HG02588 (cell line): ENCODE measurements at regions not wholly inside any gene's neighbourhood (a gene's known extent, or its start where the extent isn't known, plus 50 kb on each side); places are given as distances from the start of the nearest gene placed in this dataset.
A peak's percentile ranks its signal among the peaks of the same experiment; 100 is the strongest.

Experiments
- ATAC-seq: cut with Tn5 transposase; IDR thresholded peaks from one replicate; pipeline ENCODE4 v1.9.1; 2021; ENCODE audit warnings: mild to moderate bottlenecking, moderate library complexity; ENCODE audit not compliant: unreplicated experiment

DNA sequence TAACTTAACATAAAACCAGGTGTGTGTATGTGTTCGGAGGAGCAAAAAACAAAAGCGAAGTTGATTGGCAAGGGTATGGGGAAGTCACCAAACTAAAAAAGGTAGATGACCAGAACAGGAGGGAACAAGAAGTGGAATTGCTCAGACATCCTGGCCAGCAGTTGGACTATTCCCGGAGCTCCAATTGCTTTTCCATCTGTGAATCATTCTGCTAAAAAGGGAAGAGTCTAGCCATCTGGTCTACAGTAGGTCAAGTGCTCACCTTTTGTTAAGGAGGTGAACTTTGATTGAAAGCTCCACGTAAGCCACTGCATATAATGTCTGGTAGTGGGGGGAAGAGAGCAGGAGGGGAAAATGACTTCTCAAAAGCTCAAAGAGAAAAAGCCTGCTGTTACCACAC is 50.0 kb upstream of the BET1 start:
- no peak for ATAC-seq

DNA sequence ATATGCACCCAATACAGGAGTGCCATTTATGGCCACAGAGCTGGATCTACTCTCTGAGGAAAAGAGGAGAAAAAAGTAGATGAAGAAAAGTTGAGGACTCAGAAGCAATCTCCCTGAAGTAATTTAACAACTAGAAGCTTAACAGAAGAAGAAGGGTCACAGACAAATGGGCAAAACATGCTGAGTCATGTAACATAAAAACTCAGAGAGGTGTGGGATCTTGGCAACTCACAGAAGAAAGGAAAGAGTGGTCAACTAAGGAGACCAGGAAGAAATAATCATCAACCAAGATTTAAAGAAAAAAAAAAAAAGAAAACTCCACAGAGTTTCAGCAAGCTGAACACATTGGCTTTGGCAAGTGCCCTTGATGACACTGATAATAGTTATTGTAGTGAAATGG is 51.8 kb upstream of the BET1 start:
- no peak for ATAC-seq

DNA sequence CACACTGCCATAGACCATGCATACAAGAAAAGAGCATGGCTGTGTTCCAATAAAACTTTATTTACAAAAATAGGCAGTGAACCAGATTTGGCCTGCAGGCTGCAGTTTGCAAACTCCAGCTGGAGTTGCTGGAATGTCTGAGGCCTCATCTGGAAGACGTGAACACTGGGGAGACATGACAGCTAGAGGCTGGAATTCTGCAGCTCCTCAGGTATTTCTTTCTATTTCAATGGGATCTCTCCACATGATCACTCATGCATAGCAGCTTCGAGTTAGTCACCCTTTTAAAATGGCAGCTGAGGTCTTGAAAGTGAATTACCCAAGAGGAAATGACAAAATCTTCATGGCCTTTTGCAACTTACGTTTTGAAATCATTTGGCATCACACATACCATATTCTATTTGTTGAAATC is 52.6 kb upstream of the BET1 start:
- no peak for ATAC-seq

DNA sequence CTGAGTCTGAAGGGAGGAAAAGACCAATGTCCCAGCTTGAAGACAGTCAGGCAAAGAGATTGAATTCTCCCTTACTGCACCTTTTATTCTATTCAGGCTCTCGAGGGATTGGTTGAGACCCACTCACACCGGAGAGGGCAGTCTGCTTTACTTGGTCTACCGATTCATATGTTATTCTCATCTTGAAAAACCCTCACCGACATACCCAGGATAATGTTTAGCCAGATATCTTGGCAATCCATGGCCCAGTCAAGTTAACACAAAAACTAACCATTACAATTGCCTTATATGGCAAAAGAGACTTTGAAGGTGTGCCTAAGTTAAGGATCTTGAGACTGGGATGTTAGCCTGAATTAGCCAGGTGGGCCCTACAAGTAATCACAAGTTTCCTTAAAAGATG is 53.8 kb upstream of the BET1 start:
- ATAC-seq: no peak

DNA sequence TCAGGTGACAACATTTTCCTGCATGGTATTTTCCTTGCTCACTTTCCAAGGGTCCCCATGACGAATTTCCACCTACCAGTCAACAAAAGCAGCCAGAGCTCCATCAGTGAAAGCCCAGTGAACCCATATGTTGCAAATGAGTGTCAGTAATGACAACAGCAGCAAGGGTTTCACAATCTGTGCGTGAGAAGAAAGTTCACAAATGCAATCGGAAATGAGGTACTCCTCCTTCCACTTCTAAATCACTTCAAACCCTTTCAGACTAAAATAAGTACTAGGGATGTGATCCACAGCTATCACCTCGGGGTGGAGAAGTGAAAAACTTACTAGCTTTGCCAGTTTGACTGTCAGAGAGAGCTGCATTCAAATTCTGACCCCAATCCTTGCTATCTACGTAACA is 55.6 kb upstream of the BET1 start:
- no peak for ATAC-seq

DNA sequence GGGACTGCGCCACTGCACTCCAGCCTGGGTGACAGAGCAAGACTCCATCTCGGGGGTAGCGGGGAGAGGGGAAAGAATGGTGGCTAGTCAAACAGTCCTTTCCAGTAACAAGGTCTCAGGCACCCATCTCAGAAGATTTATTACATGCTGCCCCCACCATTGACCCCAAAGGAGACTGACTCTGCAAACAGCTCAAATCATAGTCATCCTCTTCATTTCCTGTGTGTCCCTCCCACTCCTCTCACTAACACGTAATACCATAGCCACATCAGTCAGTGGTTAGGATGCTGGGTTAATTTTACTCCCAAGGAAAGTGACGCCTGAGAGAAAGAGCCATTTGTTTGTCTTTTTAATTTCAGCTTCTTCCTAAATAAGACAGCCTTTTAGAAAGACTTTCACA is 56.6 kb upstream of the BET1 start:
- no peak for ATAC-seq

DNA sequence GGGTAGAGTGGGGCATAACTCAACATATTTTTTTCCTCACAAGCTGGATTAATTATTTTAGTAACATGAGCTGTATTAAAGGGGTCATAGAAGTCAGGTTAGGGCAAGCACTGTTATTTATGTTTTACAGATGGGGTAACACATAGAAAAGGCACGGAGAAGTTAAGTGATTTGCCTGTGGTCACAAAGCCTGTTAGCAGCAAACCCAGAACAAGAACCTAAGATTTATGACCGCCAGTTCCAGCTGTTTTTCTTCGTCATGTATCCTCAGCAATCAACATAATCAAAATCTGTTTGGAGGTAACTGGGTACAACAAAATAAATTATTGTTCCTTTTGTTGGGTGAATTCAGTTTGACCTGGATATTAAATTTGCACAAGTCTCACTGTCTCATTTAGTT is 57.2 kb upstream of the BET1 start:
- ATAC-seq: no peak

DNA sequence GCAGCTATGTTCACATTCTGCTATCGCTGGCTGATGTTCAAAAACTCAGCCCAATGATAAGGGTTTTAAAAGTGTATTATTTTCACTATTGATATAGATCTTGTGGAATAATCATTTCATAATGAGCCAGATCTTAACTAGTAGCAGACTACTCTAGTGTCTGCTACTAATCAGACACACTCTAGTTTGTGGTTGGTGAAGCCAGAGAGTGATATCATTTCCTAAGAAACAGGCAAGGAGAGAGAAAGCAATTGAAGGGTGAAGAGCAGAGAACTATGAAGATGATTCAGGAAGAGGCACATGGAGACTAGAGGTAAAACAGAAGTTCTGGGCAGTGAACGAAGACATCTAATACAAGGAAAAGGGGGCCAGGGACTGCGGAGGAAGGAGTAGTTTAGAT is 58.2 kb upstream of the BET1 start:
- no peak for ATAC-seq

DNA sequence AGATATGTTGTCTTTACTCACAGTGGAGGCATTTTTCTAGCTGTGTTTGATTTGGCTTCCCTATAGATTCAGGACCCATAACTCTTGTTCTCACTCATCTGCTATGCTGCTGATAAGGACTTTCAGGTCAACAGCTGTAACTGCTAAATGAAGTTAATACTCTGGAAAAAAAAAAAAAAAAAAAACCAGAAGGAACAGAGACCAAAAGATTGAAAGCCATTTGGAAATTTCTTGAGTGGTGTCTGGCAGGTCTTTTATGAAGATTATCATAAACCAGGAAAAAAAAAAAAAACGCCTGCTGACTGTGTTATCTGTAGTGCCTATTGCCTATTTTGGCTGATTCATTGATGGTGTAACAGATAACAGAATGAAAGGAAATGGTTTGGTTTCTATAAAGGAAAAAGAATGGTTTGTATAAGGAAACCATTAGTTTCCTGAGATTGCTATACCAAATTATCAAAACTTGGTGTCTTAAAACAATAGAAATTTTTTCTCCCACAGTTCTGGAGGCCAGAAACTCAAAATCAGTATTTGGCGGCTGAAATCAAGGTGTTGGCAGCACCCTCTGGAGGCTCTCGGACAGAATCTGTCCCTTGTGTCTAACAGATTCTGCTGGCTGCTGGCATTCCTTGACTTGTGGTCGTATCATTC is 60.5 kb upstream of the BET1 start:
- no peak for ATAC-seq

DNA sequence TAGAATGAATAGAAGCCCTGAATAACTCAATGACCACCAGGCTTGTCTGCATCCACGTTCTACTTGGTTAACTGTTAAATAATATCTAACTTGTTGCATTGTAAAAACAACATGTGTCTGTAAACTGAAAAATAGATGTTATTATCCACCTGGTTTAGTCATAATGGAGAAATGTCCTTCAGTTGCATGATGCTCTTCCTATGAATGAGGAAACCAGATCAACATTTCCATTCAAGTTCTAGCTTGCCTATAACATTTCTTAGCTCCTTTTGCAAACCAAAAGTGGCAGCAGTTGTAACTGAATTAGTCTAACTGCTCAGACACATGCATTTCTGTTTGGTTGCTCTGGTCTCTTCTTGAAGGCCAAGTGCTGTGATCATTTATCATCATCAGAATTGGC is 62.9 kb upstream of the BET1 start:
- no peak for ATAC-seq

DNA sequence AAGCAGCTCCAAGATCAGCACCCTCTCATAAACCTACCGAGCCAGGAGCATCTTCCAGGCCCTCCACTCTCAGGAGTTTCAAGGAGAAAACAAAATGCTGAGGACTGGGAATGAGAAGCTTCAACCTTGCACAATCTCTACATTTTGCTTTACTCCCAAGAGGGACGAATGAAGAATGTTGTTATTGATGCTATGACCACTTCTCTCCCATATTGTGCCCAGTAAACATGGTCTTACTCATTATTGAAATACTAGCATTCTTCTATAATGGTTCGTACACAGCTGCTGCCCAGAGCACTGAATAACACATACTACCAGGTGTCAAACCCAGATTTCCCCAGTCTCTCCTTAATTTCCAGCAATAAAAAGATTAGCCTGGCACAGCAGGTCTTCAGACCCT is 63.4 kb upstream of the BET1 start:
- ATAC-seq: no peak

DNA sequence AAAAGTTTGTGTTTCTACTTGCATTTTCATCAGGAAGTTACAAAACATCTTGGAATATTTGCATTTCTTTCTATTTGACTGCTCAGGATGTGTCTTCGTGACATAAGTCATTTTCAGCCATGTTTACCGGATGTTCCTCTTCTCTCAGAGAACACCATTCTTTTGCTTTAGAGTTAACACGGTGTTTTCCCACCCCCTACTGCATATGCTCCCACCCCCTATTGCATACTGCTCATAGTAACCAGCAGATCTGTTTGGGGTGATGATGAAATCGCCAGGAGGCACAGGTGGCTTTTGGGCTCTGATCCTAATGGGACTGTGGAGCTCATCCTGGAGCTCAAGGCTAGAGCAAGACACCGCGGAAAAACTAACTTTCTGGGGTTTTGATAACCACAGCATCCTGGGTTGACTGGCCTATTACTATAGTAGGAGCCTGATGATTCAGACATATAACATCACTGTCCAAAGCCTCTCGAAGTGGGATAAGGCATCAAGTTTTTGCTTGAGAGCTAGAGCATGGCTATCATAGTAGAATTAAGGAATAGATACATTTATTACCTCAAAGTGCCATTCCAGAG is 65.1 kb upstream of the BET1 start:
- peak; percentile 60 for ATAC-seq

DNA sequence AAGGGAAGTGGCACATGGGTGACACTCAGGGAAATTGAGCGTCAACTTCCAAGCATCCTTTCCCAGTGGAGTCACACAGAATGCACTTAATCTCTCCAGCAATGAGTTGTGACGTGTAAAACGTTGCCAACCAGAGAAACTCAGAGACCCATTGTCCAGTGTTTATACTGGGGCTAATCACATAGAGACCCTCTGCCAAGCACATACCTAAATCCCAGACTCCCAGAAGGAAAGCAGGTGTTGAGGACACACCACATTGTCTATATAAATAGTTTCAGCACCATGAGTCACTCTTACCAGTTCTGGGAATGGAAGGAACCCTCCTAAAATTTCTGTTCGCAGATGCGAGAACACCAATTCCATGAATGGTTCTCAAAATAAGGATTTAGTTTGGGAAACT is 76.4 kb upstream of the BET1 start:
- no peak for ATAC-seq

DNA sequence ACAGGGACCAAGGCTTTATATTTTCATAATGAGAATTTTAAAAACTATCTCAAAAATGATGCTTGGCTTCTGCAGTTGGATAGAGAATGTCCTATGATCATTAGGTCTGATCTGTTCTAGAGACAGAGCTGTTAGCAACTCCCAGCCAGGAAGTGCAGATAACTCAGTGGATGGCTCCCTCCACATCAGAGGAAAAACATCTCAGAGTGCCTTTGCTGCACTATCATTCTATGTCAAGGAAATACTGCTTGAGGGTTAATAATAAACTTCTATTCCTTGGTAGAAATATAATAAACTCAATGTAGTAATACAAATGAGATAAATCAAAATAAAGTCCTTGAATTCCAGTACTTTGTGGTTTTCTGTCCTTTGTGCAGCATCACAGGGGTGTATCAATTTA is 78.0 kb upstream of the BET1 start:
- no peak for ATAC-seq

DNA sequence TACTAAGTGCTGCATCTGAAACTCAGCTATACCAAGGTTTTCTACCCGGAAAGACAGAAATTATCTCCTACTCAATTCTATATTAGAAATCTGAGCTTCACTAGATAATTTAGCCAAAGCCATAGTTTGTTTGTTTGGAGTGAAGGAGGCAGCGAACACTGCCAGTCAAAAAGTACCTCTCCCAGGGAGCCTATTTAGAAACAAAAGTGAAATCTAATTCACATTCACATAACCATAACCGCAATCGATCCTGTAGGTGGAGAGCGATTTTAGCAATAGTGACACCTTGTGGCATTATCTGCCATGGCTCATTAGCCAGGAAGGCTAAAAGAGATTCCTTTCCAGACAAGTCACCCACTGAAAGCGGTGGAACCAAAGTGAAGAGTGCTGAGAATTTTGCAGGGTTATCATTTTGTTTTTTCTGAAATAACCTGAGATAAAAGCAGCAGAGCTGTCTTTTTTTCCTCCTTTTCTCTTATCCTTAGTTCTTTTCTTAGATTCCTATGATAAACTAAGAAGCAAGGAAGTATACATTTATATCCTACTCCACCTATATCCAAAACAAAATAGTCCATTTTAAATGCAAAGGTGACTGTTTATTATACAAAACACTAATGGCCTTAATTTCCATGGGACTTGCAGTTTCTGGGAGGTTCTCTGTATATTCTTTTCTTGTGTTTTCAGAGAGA is 83.7 kb upstream of the BET1 start:
- ATAC-seq: peak; percentile 98

DNA sequence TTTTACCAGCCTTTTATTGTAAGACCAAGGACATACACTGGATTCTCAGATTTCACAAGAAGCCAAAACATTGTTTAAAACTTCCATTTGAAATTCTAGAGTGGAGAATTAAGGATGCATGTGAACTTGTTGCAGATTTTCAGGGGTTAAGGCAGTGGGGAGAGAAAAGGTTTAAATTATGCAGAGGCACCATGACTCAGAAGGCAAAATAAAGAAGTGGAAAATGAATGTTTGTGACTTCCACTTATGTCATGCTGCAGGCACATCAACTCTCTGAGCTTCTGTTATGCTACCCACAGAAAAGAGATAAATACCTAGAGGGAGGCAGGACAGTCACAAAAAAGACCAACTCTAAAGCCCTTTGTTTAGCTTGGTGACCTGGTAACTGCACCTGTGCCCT is 84.4 kb upstream of the BET1 start:
- no peak for ATAC-seq

DNA sequence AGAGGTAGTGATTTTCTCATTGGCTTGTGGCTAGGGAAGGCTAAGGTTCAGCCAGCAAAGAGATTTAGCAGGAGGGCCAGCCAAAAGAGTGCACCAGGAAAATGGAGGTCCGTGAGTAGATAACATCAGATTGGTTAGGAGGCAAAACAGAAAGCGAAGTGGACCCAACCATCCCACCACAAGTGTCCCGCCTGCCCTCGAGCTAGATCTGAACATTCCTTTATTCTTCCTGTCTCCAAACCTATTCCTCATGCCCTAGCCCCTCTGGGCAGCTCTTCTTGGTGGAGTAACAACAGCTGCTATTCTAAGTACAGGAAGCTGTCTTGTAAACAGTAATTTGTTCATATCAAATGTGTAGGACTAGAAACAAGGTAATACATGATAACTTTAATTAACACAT is 85.7 kb upstream of the BET1 start:
- no peak for ATAC-seq

DNA sequence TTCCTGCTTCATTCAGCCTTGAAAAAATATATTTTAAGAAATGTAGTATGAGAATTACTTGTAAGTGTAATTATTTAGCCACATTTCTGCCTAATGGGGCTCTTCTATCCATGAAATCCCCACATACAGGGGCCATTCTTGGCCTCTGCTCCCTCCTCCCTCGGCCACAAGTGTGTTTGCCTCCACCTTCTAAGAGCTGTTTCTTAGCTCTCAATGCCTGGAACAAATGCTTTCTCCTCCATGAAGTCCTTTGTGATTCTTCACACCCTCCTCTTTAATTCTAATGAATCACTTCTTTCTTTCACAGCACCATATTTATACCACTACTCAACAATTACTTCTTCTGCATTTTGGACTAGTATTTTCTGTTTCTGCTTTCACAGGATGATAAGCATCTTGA is 88.8 kb upstream of the BET1 start:
- ATAC-seq: no peak

DNA sequence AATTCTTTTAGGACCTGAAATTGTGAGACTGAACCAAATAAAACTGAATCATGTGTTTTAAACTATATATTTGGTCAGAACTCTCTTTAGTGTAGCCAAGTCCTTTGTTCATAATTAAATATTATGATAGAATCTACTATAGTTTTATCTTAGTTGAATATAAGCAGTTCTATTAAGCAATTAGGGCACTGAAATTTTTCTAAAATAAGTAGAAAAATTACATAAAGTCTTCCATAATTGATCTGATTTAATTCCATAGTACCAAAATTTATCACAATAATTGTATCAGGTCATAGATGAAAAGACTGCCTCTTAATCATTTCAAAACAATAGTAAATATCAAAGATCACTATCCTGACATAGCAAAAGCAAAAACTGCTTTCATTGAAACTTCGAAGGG is 90.1 kb upstream of the BET1 start:
- no peak for ATAC-seq

DNA sequence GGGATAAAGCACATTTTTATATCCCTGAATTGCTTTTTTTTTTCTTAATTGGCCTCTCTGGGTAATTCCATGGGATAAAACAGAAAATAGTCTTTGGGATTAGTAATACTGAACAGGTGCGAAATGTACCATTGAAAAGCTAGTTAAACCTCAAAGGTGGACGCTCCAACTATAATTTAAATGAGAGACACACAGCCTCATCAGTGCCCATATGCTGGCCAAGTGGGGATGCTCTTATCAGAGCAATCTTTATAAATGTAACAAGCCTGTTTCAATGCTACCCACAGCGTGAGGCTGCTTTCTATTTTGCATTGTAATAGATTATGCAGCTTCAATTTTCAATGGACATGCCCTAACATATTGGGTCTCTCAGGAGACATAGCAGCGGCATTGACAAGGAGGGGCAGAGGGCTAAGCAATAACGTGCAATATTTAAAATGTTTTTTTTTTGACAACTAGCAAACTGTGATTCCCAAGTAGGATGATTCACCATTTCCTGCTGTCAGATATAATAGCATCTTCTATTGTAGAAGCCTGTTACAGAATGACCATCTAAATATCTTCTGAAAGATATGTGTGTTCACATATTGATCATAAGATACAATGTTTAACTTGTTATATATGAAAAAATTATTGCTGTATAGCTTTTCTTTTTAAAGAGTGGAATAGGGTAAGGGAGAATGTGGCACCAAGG is 91.3 kb upstream of the BET1 start:
- no peak for ATAC-seq

DNA sequence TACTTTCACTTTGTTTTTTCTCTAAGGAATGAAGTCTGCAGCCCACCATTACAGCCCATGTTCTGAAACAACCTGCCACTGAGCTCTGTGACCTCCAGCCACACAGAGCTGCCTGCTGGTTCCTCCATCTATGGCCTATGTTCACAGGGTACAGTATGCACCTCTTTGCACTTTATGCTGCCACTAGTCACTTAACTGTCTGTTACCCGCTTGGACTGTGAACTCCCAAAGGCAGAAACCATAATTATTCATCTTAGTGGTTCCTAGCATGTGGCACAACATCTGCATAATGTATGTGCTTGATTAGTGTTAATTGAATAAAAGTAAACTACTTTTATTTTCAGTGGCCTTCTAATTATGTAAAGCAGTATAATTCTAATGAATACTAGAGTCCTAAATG is 95.5 kb upstream of the BET1 start:
- ATAC-seq: no peak

DNA sequence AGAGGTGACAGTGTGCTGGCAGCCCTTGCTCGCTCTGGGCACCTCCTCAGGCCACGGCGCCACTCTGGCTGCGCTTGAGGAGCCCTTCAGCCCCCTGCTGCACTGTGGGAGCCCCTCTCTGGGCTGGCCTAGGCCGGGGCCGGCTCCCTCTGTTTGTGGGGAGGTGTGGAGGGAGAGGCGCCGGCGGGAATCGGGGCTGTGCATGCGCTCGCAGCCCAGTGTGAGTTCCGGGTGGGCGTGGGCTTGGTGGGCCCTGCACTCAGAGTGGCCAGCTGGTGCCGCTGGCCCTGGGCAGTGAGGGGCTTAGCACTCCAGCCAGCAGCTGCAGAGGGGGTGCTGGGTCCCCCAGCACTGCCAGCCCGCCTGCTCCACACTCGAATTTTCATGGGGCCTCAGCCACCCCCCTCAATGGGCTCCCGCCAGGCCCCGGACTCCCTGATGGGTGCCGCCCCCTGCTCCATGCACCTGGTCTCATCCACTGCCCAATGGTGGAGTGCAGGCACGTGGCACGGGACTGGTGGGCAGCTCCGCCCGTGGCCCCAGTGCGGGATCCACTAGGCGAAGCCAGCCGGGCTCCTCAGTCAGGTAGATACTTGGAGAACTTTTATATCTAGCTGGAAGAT is 96.7 kb upstream of the BET1 start:
- ATAC-seq: no peak
